Mesendoderm (in vitro differentiated cells): ENCODE measurements at regions not wholly inside any gene's neighbourhood (a gene's known extent, or its start where the extent isn't known, plus 50 kb on each side); places are given as distances from the start of the nearest gene placed in this dataset.

Source experiments
- DNase-seq: peaks from one replicate; pipeline ENCODE4 v3.0.0; 2013
- H2AK5ac ChIP-seq: 2 replicates; pipeline ENCODE4 v1.6.1; 2013; ENCODE audit warnings: low read length, inconsistent platforms
- H2BK120ac ChIP-seq: 2 replicates; pipeline ENCODE4 v1.6.1; 2013; ENCODE audit warnings: low read depth, mild to moderate bottlenecking, low read length, moderate library complexity, mixed read lengths
- H2BK15ac ChIP-seq: replicated peaks from 2 replicates; pipeline ENCODE4 v1.6.1; 2013; ENCODE audit warnings: low read depth, mild to moderate bottlenecking, moderate library complexity
- H2BK5ac ChIP-seq: 2 replicates; pipeline ENCODE4 v1.6.1; 2013; ENCODE audit warnings: low read length, inconsistent platforms
- H3K18ac ChIP-seq: 2 replicates; pipeline ENCODE4 v1.6.1; 2013; ENCODE audit warnings: mild to moderate bottlenecking, low read length, mixed read lengths
- H3K23ac ChIP-seq: one replicate; pipeline ENCODE4 v1.6.1; 2013; ENCODE audit warnings: low read length
- H3K27ac ChIP-seq: 2 replicates; pipeline ENCODE4 v1.5.1; 2013; ENCODE audit warnings: low read depth, mild to moderate bottlenecking, inconsistent platforms, low read length, moderate library complexity
- H3K27me3 ChIP-seq: 2 replicates; pipeline ENCODE4 v1.6.1; 2013; ENCODE audit warnings: low read length, control low read depth, mild to moderate bottlenecking, inconsistent platforms; ENCODE audit not compliant: insufficient read depth, poor library complexity
- H3K36me3 ChIP-seq: 2 replicates; pipeline ENCODE4 v1.6.1; 2013; ENCODE audit warnings: low read length, inconsistent platforms; ENCODE audit not compliant: control insufficient read depth, insufficient read depth
- H3K4ac ChIP-seq: one replicate; pipeline ENCODE4 v1.6.1; 2013; ENCODE audit warnings: low read depth, mild to moderate bottlenecking, low read length, moderate library complexity
- H3K4me1 ChIP-seq: 2 replicates; pipeline ENCODE4 v1.6.1; 2013; ENCODE audit warnings: low read depth, low read length, inconsistent platforms; ENCODE audit not compliant: control insufficient read depth
- H3K4me2 ChIP-seq: 2 replicates; pipeline ENCODE4 v1.6.1; 2013; ENCODE audit warnings: low read length
- H3K4me3 ChIP-seq: 2 replicates; pipeline ENCODE4 v1.5.1; 2013; ENCODE audit warnings: mild to moderate bottlenecking, low read length
- H3K56ac ChIP-seq: one replicate; pipeline ENCODE4 v1.6.1; 2013; ENCODE audit warnings: low read length
- H3K79me1 ChIP-seq: 2 replicates; pipeline ENCODE4 v1.6.1; 2013; ENCODE audit warnings: low read length, inconsistent platforms
- H3K79me2 ChIP-seq: 2 replicates; pipeline ENCODE4 v1.6.1; 2013; ENCODE audit warnings: mild to moderate bottlenecking, low read length; ENCODE audit not compliant: control insufficient read depth, insufficient read depth
- H3K9ac ChIP-seq: 2 replicates; pipeline ENCODE4 v1.6.1; 2013; ENCODE audit warnings: low read length, inconsistent platforms
- H4K5ac ChIP-seq: one replicate; pipeline ENCODE4 v1.6.1; 2013; ENCODE audit warnings: low read length
- H4K8ac ChIP-seq: one replicate; pipeline ENCODE4 v1.6.1; 2013; ENCODE audit warnings: low read depth, mild to moderate bottlenecking, control low read depth, low read length, moderate library complexity
- WGBS: extraction: QIAGEN DNeasy Blood & Tissue Kit; methylation state at CpG from one replicate; pipeline ENCODE4 v1.1.7; 2013; ENCODE audit warnings: low lambda C conversion rate, missing lambda C conversion rate; ENCODE audit not compliant: insufficient coverage; ENCODE audit errors: extremely low coverage; 5-methylcytosine and 5-hydroxymethylcytosine counted together

DNA sequence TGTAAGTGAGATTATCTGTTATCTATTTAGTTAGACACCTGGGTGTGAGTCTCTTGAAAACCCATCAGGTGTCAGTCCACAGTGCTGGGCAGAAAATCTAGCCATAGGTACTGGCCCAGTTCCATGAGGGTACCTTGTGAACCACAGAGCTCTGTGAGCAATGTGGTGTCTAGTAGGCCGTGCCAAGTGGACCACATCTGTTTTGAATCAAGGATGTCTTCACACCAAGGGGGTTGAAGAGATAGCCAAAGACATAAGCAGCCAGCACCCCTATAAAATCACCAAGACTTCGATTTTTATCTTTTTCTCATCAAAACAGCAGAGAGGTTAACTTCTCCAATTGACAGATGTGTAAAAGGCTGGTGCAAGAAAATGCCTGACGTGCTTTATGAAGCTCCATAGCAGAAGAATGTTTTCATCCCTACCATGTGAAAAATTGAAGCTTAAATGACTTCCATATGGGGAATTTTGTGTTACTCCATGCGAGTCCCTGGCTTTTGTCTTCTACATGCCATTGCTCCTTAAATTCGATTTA lies 368.7 kb downstream of the HAO1 start:
- WGBS = no CpG with 5 or more reads among the region's 5 CpGs
- Histone ChIP-seq H3K27me3 (no peaks in the 10 kb centered on the region), H3K18ac (no peak overlapping the region), H3K56ac (no peak overlapping the region), H3K36me3 (no peaks in the 10 kb centered on the region), H2BK120ac (no peak overlapping the region), H3K9ac (no peak overlapping the region), H3K4me3 (no peak overlapping the region), H2BK5ac (no peak overlapping the region), H3K79me2 (no peaks in the 10 kb centered on the region), H3K27ac (no peak overlapping the region), H3K4ac (no peak overlapping the region), H3K79me1 (no peaks in the 10 kb centered on the region), H3K4me2 (no peak overlapping the region), H2AK5ac (no peak overlapping the region), H3K4me1 (no peaks in the 10 kb centered on the region), H3K23ac (no peak overlapping the region), H4K8ac (no peak overlapping the region), H2BK15ac (no peak overlapping the region), H4K5ac (no peak overlapping the region)
- no peak for DNase-seq

DNA sequence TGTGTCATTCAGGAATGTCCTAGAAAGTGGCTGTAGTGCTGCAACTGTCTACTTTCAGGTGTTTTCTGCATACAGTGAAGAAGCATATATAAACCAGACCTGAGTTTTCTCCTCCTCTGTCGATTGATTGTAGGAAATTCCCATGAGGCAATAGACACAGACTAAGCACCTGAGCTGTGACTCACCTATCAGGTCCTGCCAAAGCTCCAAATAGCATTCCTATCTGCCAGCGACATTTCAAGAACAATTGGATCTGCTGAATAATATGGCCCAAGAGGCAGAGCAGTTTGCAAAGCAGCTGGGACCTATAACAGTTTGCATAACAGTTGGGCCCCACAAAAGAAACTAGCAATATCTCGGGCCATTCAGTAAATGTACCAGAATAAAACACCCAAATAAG lies 360.4 kb downstream of the HAO1 start:
- H3K4me3 ChIP-seq = no peak overlapping the region
- no peak overlapping the region for H2BK5ac ChIP-seq
- no peaks in the 10 kb centered on the region for H3K4me1 ChIP-seq
- H3K9ac ChIP-seq = no peak overlapping the region
- no peaks in the 10 kb centered on the region for H3K36me3 ChIP-seq
- no peaks in the 10 kb centered on the region for H3K27me3 ChIP-seq
- no peak overlapping the region for H2BK15ac ChIP-seq
- no peak overlapping the region for H3K56ac ChIP-seq
- H3K4ac ChIP-seq = no peak overlapping the region
- no peak overlapping the region for H2BK120ac ChIP-seq
- H4K8ac ChIP-seq = no peak overlapping the region
- H3K27ac ChIP-seq = no peak overlapping the region
- no CpG with 5 or more reads among the region's 3 CpGs for WGBS
- no peaks in the 10 kb centered on the region for H3K79me1 ChIP-seq
- H3K23ac ChIP-seq = no peak overlapping the region
- H3K4me2 ChIP-seq = no peak overlapping the region
- no peak overlapping the region for H4K5ac ChIP-seq
- H3K18ac ChIP-seq = no peak overlapping the region
- no peaks in the 10 kb centered on the region for H3K79me2 ChIP-seq
- no peak overlapping the region for H2AK5ac ChIP-seq
- DNase-seq = peak; percentile 4

GRCh38 chr20:7585126-7585679 lies 355.1 kb downstream of the HAO1 start:
- no peaks in the 10 kb centered on the region for H3K27me3 ChIP-seq
- no peaks in the 10 kb centered on the region for H3K79me2 ChIP-seq
- no peak overlapping the region for H4K8ac ChIP-seq
- WGBS = no CpG with 5 or more reads among the region's 6 CpGs
- no peak overlapping the region for H3K23ac ChIP-seq
- H3K4ac ChIP-seq = no peak overlapping the region
- H2BK15ac ChIP-seq = no peak overlapping the region
- no peak overlapping the region for H2BK5ac ChIP-seq
- no peaks in the 10 kb centered on the region for H3K36me3 ChIP-seq
- no peak overlapping the region for H3K4me2 ChIP-seq
- H3K4me1 ChIP-seq = no peaks in the 10 kb centered on the region
- H2BK120ac ChIP-seq = no peak overlapping the region
- no peak overlapping the region for H3K9ac ChIP-seq
- H4K5ac ChIP-seq = no peak overlapping the region
- no peak overlapping the region for H3K27ac ChIP-seq
- no peak overlapping the region for H2AK5ac ChIP-seq
- no peak for DNase-seq
- no peak overlapping the region for H3K56ac ChIP-seq
- no peak overlapping the region for H3K18ac ChIP-seq
- no peak overlapping the region for H3K4me3 ChIP-seq
- H3K79me1 ChIP-seq = no peaks in the 10 kb centered on the region

DNA sequence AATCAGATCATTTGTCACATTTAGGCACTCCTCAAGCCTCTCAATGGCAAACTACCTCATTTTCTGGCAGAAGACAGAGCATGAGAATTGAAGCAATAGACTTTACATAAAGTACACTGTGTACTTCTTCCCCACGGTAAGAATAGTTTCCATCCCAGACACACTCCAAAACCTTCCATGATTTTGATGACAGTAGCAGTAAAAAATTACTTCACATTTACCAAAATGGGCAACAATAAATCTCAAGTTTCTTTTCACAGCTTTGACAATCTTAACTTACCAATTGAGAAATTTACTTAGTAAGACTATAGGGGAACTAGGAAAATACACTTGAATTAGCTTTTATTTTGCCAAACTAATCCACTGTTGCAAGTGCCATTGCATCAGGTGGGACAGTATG lies 353.8 kb downstream of the HAO1 start:
- WGBS = no CpG with 5 or more reads among the region's 1 CpG

DNA sequence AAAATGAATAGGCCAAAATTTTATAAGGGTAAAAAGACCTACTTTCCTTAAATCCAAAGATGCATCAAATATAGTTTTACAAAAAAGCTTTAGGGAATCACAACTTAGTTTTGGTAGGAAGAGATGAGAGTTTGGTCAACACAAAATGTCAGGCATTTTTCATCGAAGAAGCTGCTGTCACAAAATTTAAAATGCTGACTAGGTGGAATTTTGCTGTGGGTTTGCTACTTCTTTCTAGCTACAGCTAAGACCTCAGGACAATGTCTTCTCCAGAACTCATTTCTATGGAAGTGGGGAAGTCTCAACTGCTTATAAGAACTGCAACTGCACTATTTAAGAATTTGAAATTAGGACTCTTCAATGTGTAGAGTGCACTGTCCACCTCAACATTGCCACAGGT lies 351.1 kb downstream of the HAO1 start:
- H4K8ac ChIP-seq = no peak overlapping the region
- H3K79me2 ChIP-seq = no peaks in the 10 kb centered on the region
- WGBS = no CpG with 5 or more reads among the region's 1 CpG
- H2BK15ac ChIP-seq = no peak overlapping the region
- H3K4me3 ChIP-seq = no peak overlapping the region
- H2BK5ac ChIP-seq = no peak overlapping the region
- H3K4me2 ChIP-seq = no peak overlapping the region
- H3K56ac ChIP-seq = no peak overlapping the region
- no peak overlapping the region for H4K5ac ChIP-seq
- no peak overlapping the region for H3K23ac ChIP-seq
- no peak overlapping the region for H2AK5ac ChIP-seq
- DNase-seq = no peak
- no peaks in the 10 kb centered on the region for H3K36me3 ChIP-seq
- H3K4ac ChIP-seq = no peak overlapping the region
- H3K18ac ChIP-seq = no peak overlapping the region
- H3K9ac ChIP-seq = no peak overlapping the region
- no peak overlapping the region for H2BK120ac ChIP-seq
- H3K4me1 ChIP-seq = no peaks in the 10 kb centered on the region
- H3K79me1 ChIP-seq = no peaks in the 10 kb centered on the region
- H3K27ac ChIP-seq = no peak overlapping the region
- no peaks in the 10 kb centered on the region for H3K27me3 ChIP-seq

More for the DNA sequence above, 353.8 kb downstream of the HAO1 start:
- H3K56ac ChIP-seq = no peak overlapping the region
- DNase-seq = no peak
- no peaks in the 10 kb centered on the region for H3K79me2 ChIP-seq
- H4K5ac ChIP-seq = no peak overlapping the region
- H3K27me3 ChIP-seq = no peaks in the 10 kb centered on the region
- H3K4ac ChIP-seq = no peak overlapping the region
- H3K9ac ChIP-seq = no peak overlapping the region
- H2AK5ac ChIP-seq = no peak overlapping the region
- no peak overlapping the region for H3K4me2 ChIP-seq
- H2BK15ac ChIP-seq = no peak overlapping the region
- no peak overlapping the region for H2BK5ac ChIP-seq
- no peak overlapping the region for H3K4me3 ChIP-seq
- H3K23ac ChIP-seq = no peak overlapping the region
- H3K18ac ChIP-seq = no peak overlapping the region
- H2BK120ac ChIP-seq = no peak overlapping the region
- H3K27ac ChIP-seq = no peak overlapping the region
- H3K36me3 ChIP-seq = no peaks in the 10 kb centered on the region
- no peaks in the 10 kb centered on the region for H3K4me1 ChIP-seq
- no peaks in the 10 kb centered on the region for H3K79me1 ChIP-seq
- H4K8ac ChIP-seq = no peak overlapping the region

GRCh38 chr20:7596541-7596940 lies 343.7 kb downstream of the HAO1 start:
- Histone ChIP-seq H3K4ac (no peak overlapping the region), H3K23ac (no peak overlapping the region), H3K56ac (no peak overlapping the region), H4K8ac (no peak overlapping the region), H3K27me3 (no peaks in the 10 kb centered on the region), H3K27ac (no peak overlapping the region), H3K36me3 (no peaks in the 10 kb centered on the region), H4K5ac (no peak overlapping the region), H2BK15ac (no peak overlapping the region), H3K9ac (no peak overlapping the region), H2BK120ac (no peak overlapping the region), H3K18ac (no peak overlapping the region), H2AK5ac (no peak overlapping the region), H3K4me2 (no peak overlapping the region), H3K4me3 (no peak overlapping the region), H3K79me1 (no peaks in the 10 kb centered on the region), H3K4me1 (no peaks in the 10 kb centered on the region), H2BK5ac (no peak overlapping the region), H3K79me2 (no peaks in the 10 kb centered on the region)
- DNase-seq = peak; percentile 45
- no CpG with 5 or more reads among the region's 3 CpGs for WGBS
